SK-N-MC (cell line): ENCODE measurements at regions not wholly inside any gene's neighbourhood (a gene's known extent, or its start where the extent isn't known, plus 50 kb on each side); places are given as distances from the start of the nearest gene placed in this dataset.

Source experiments
- EZH2 ChIP-seq: fragments of 200-600 bp; sonication (generic); IDR thresholded peaks from one replicate; pipeline ENCODE4 v1.6.1; 2017; ENCODE audit warnings: antibody characterized with exemption
- FOXP2 ChIP-seq: optimal IDR thresholded peaks from 2 replicates; pipeline ENCODE3; 2011; ENCODE audit warnings: mild to moderate bottlenecking, moderate library complexity; ENCODE audit not compliant: insufficient read depth; ENCODE audit errors: extremely low read length, control extremely low read depth
- POLR2AphosphoS5 ChIP-seq: IDR thresholded peaks from 2 replicates; pipeline ENCODE4 v1.6.1; 2012; ENCODE audit warnings: mild to moderate bottlenecking, low read depth, low read length, borderline replicate concordance

GRCh38 chr3:76096836-76097588, 311.7 kb upstream of the ZNF717 start:
- TF ChIP-seq POLR2AphosphoS5 (no peak), EZH2 (no peak), FOXP2 (no peak)
